HG03064 (cell line): ENCODE measurements at regions not wholly inside any gene's neighbourhood (a gene's known extent, or its start where the extent isn't known, plus 50 kb on each side); places are given as distances from the start of the nearest gene placed in this dataset.
"Not testable (repeated sequence)": the region's sequence is repeated elsewhere in the genome, so short reads cannot be mapped to it uniquely, and the experiment has no call there.

Experiments
- ATAC-seq: cut with Tn5 transposase; IDR thresholded peaks from one replicate; pipeline ENCODE4 v1.9.1; 2021; ENCODE audit warnings: low read depth; ENCODE audit not compliant: unreplicated experiment

DNA sequence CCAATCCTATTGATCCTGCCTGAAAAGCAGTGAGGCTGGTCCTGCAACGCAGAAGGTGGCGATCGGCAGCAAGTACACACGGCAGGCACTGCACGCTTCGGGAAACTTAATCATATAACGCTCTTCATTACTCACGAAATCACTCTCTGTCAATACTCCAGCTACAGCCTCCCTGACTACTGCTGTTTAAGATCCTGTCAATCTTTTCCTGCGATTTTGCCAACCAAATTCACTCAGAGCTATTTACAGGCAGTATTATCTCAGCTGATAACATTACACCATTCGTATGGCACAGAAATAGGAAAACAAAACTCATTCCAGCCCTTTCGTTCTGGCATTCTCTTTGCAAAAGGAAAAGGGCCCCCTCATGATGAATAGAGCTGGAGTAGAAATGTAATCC lies 262.4 kb upstream of the CDH8 start:
- ATAC-seq: no peak

DNA sequence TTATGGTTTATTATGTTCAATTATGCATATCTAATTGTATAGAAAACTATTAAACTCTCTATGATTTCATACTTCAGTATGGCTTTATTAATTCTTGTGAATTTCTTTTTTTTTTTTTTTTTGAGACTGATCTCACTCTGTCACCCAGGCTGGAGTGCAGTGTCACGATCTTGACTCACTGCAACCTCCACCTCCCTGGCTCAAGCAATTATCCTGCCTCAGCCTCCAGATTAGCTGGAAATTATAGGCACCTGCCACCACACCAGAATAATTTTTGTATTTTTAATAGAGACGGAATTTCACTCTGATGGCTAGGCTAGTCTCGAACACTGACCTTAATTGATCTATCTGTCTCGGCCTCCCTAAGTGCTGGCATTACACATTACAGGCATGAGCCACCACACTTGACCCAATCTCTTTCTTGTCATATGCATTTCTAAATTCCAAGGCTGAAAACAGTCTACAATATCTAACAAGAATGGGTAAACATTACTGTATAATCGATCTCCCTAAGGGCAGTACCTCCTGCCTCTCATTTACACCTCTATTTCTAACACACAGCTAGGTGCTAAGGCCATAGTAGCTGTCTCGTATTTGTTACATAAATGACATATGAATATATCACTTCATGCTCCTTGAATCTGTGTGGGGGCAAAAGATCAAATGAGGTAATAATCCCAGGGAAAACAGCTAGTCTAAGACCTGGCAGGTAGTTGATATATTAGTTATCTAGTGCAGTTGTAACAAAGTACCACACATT lies 258.2 kb upstream of the CDH8 start:
- no peak for ATAC-seq

- no peak for ATAC-seq
Observed at GRCh38 chr16:62288990-62289629, 252.9 kb upstream of the CDH8 start.

GRCh38 chr16:62280506-62280905 lies 244.3 kb upstream of the CDH8 start:
- ATAC-seq: no peak

- ATAC-seq: no peak
Observed at GRCh38 chr16:62277942-62278341, 241.7 kb upstream of the CDH8 start.

DNA sequence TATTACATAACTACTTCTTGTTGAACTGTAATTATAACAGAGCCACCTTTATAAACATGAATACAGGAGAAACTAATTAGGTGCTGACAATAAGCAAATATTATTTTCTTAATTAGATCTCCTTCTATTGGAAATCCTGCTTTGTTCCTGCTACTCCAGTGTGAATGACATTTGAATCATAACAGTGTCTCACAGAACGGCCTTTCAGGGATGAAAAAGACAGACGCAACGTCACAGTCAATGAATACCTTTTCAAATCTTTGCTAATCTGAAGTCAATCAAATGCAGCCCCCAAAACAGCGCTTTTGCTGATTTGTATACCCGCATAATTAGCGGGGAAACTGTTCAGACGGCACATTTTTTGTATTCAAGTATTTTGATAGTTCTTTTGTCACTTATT lies 240.4 kb upstream of the CDH8 start:
- ATAC-seq: no peak

- ATAC-seq: no peak
Observed at GRCh38 chr16:62272035-62272434, 235.8 kb upstream of the CDH8 start.

GRCh38 chr16:62261760-62262159 lies 225.5 kb upstream of the CDH8 start:
- no peak for ATAC-seq

DNA sequence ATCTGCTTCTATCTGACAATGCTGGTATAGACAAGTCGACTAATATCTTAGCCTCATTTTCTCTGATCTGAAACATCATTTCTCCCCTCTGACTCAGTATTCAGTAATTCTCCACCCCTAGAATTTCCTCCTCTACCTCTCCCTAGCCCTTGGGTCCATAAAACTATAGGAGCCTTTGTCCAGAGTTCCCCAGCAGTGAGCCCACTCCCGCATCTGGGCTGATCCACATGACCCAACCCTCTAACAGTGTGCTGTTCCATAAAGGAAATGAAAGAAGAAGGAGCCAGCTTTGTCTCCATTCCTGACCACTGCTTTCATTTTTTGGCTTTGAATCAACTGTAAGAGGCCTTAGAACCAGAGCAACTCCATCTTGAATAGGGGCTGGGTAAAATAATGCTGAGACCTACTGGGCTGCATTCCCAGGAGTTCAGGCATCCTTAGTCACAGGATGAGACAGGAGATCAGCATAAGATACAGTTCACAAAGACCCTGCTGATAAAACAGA lies 222.7 kb upstream of the CDH8 start:
- not testable (repeated sequence) for ATAC-seq

- ATAC-seq: no peak
Observed at GRCh38 chr16:62256406-62256805, 220.2 kb upstream of the CDH8 start.

DNA sequence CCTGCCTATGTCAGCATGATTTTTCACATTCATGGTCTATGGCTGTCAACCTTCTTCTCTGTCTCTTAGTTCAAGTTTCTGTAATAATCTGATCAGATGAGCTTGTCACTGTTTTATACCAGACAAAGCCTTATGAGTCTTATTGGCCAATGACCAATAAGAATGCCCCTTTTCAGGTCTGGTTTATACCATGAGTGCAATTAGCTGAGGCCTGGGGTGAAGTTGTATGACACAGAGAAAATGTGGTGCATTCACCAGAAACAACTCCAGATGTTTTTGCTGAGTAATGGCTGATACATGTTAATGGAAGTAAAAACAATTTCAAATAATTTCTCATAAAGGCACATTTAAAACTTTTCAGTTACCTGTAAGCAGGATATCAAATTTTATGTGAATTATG lies 218.6 kb upstream of the CDH8 start:
- no peak for ATAC-seq

- ATAC-seq: no peak
Observed at GRCh38 chr16:62254372-62254771, 218.1 kb upstream of the CDH8 start.

- no peak for ATAC-seq
Observed at GRCh38 chr16:62253966-62254365, 217.7 kb upstream of the CDH8 start.

GRCh38 chr16:62249069-62249468 lies 212.8 kb upstream of the CDH8 start:
- ATAC-seq: no peak

GRCh38 chr16:62240722-62241121 lies 204.5 kb upstream of the CDH8 start:
- ATAC-seq: no peak

DNA sequence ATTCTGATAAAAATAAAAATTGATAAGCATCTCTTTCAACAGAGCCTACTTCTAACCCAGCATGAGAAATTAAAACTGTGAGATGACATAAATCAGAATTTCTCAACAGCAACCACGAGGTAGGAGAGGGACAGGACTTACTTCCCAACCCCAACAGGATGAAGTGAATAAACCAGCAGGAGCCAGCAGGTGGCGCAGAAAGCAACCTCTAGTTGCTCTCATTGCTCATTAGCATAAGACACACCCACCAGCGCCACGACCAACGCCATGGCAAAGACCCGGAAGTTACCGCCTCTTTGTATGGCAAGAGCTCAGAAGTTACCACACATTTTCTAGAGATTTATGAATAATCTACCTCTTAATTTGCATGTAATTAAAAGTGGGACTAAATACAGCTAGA lies 189.4 kb upstream of the CDH8 start:
- ATAC-seq: peak; percentile 75

GRCh38 chr16:62224646-62225209 lies 188.5 kb upstream of the CDH8 start:
- ATAC-seq: no peak

DNA sequence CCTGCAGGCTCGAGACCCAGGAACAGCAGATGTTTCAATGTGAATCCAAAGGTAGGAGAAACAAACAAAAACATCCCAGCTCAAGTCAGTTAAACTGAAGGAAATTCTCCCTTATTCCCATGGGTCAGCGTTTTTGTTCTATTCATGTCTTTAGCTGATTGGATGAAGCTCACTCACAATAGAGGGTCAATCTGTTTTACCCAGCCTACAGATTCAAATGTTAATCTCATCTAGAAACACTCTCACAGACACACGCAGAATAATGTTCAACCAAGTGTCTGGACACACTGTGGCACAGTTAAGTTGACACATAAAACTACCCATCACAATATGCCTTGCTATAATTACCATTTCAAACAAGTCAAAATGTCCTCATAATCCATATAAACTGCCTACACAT lies 180.6 kb upstream of the CDH8 start:
- no peak for ATAC-seq

DNA sequence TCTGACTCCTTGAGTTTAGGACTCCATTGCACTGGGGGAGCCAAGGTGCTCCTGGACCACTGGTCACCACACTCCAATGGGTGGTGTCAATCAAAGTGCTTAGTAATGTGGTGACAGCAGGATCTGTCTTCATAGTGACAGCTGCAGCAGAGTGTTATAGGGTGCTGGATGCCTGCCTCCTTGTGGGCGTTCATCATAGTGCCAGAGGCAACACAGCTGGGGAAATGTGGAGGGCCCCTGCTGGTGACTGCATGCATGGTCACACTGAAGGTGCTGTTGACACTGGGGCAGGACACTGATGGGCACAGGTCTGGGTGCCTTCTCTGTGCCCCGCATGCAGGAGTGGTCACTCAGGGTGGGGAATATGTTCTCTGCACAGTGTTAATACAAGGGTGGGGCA lies 177.5 kb upstream of the CDH8 start:
- ATAC-seq: no peak

DNA sequence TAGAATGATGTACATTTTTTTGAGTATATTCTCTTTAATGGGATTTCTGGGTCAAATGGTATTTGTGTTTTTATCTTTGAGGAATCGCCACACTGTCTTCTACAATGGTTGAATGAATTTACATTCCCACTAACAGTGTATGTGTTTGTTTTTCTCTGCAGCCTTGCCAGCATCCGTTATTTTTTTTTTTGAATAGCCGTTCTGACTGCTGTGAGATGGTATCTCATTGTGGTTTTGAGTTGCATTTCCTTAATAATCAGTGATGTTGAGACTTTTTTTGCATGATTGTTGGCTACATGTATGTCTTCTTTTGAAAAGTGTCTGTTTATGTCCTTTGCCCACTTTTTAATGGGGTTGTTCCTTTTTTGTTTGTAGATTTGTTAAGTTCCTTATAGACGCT lies 172.7 kb upstream of the CDH8 start:
- no peak for ATAC-seq

- no peak for ATAC-seq
Observed at GRCh38 chr16:62205459-62205858, 169.2 kb upstream of the CDH8 start.

DNA sequence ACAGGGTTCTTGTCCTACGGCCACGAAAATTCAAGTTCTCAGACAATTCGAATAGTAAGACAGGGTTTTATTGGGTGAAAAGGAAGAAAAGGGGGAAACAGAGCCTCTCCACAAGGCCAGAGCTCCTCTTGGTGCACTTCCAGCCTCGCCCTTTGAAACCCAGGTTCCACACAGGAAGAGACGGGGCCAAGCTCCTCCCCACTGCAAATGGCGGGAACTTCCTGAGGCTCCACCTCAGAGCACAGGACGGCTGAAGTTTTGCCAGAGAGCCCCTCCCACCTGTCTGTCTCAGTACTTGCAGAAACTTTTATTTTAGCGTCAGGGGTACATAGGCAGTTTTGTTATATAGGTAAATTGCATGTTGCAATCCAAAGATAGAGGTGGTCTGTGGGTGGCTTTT lies 165.7 kb upstream of the CDH8 start:
- no peak for ATAC-seq
